ENCODE measurements at regions not wholly inside any gene's neighbourhood (a gene's known extent, or its start where the extent isn't known, plus 50 kb on each side); places are given as distances from the start of the nearest gene placed in this dataset.

DNA sequence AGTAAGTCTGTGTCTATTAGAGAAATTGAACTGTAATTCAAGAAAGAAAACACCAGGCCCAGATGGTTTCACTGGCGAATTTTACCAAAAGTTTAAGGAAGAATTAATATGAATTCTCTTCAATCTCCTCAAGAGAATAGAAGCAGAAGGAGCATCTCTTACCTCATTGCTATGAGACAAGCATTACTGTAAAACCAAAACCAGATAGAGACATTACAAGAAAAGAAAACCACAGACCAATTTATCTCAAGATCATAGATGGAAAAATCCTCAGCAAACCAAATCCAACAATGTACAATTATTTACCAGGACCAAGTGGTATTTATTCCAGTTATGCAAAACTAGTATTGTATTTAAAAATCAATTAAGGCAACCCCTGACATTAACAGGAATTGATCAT lies 160.6 kb downstream of the LIPI start:
- H3K4me1 ChIP-seq (ENCODE audit: insufficient read depth, low read length) = no peaks in the 10 kb centered on the region
- no peak for DNase-seq
- H3K9me3 ChIP-seq (ENCODE audit: control insufficient read depth, low read depth, low read length) = no peaks in the 10 kb centered on the region
- H3T11ph ChIP-seq (ENCODE audit: low read length) = no peak overlapping the region
- no peak overlapping the region for H3K23ac ChIP-seq (ENCODE audit: insufficient read length, low read depth, low read length)
- H2BK20ac ChIP-seq (ENCODE audit: low read depth, low read length, poor library complexity, severe bottlenecking) = no peak overlapping the region
- H3K27me3 ChIP-seq (ENCODE audit: insufficient read depth, low read length) = no peaks in the 10 kb centered on the region
- H3K4me1 Mint-ChIP-seq = no peaks in the 10 kb centered on the region
- H2AFZ ChIP-seq (ENCODE audit: low read length) = no peak overlapping the region
- H3K18ac ChIP-seq (ENCODE audit: insufficient read length, low read depth, low read length) = no peak overlapping the region
- no peak overlapping the region for H3K14ac ChIP-seq (ENCODE audit: insufficient read depth, low read length)
- H3K23me2 ChIP-seq (ENCODE audit: insufficient read length, low read depth, low read length, poor library complexity, severe bottlenecking) = no peaks in the 10 kb centered on the region
- H3K4ac ChIP-seq (ENCODE audit: low read depth, low read length) = no peak overlapping the region
- peaks cover 14% of the 10 kb centered on the region; the same call in 1 of the 2 replicates for H3K79me2 ChIP-seq (ENCODE audit: insufficient read depth, low read length)
- H2BK15ac ChIP-seq (ENCODE audit: low read depth, low read length) = no peak overlapping the region
- H4K91ac ChIP-seq (ENCODE audit: insufficient read length, low read depth, low read length) = no peak overlapping the region
- H2BK12ac ChIP-seq (ENCODE audit: insufficient read length, low read depth, low read length) = no peak overlapping the region
- no peaks in the 10 kb centered on the region for H4K20me1 ChIP-seq (ENCODE audit: control insufficient read depth, insufficient read depth, insufficient read length)
- no peak overlapping the region for H2BK5ac ChIP-seq (ENCODE audit: insufficient read length, low read length)
- H2AK5ac ChIP-seq (ENCODE audit: insufficient read length, low read length) = no peak overlapping the region
- H2BK120ac ChIP-seq (ENCODE audit: low read depth, low read length, poor library complexity, severe bottlenecking) = no peak overlapping the region
- no peak overlapping the region for H3K27ac Mint-ChIP-seq
- peaks cover 7% of the 10 kb centered on the region for H3K79me1 ChIP-seq (ENCODE audit: insufficient read depth, low read depth, low read length, poor library complexity, severe bottlenecking)
- no CpG with 5 or more reads among the region's 1 CpG for WGBS (ENCODE audit: extremely low coverage, insufficient read length, low lambda C conversion rate)
- H3K4me2 ChIP-seq (ENCODE audit: insufficient read depth, insufficient read length, low read length) = no peak overlapping the region
- no peaks in the 10 kb centered on the region for H3K27me3 Mint-ChIP-seq (ENCODE audit: low read depth)
- no peak overlapping the region for H3K56ac ChIP-seq (ENCODE audit: insufficient read length, low read depth, low read length)
- H3K9ac ChIP-seq (ENCODE audit: extremely low read depth, insufficient read length, low read length) = no peak overlapping the region
- peaks cover 72 to 73% of the 10 kb centered on the region in 2 experiments for H3K9me3 Mint-ChIP-seq
- H3K27ac ChIP-seq (ENCODE audit: insufficient read length, low read depth, low read length) = no peak overlapping the region
- peaks cover 0 to 12% (median 6%) of the 10 kb centered on the region in 3 experiments; a peak in 5 of 7 replicates for H3K36me3 Mint-ChIP-seq (ENCODE audit: insufficient read depth in 1 of 3, low read depth in 3 of 3)
- H3K4me3 Mint-ChIP-seq = no peak overlapping the region
- TF ChIP-seq, protein P1, sequence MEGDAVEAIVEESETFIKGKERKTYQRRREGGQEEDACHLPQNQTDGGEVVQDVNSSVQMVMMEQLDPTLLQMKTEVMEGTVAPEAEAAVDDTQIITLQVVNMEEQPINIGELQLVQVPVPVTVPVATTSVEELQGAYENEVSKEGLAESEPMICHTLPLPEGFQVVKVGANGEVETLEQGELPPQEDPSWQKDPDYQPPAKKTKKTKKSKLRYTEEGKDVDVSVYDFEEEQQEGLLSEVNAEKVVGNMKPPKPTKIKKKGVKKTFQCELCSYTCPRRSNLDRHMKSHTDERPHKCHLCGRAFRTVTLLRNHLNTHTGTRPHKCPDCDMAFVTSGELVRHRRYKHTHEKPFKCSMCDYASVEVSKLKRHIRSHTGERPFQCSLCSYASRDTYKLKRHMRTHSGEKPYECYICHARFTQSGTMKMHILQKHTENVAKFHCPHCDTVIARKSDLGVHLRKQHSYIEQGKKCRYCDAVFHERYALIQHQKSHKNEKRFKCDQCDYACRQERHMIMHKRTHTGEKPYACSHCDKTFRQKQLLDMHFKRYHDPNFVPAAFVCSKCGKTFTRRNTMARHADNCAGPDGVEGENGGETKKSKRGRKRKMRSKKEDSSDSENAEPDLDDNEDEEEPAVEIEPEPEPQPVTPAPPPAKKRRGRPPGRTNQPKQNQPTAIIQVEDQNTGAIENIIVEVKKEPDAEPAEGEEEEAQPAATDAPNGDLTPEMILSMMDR (conservative IDR thresholded peaks at IDR 0.05) = no peak
- no peak overlapping the region for H4K5ac ChIP-seq (ENCODE audit: insufficient read length, low read depth, low read length)
- H4K8ac ChIP-seq (replicated peaks; ENCODE audit: insufficient read length, low read depth, low read length) = no peak overlapping the region

All from H9 (cell line).